Naive thymus-derived CD4-positive, alpha-beta T cell (primary cell): ENCODE measurements at regions not wholly inside any gene's neighbourhood (a gene's known extent, or its start where the extent isn't known, plus 50 kb on each side); places are given as distances from the start of the nearest gene placed in this dataset.
"Not testable (repeated sequence)": the region's sequence is repeated elsewhere in the genome, so short reads cannot be mapped to it uniquely, and the experiment has no call there.

Experiments
- ATAC-seq: fragments of 150-1000 bp; cut with Tn5 transposase; 2 replicates; pipeline ENCODE4 v1.10.0; 2021; ENCODE audit warnings: mild to moderate bottlenecking, moderate library complexity
- CTCF ChIA-PET: fragments of 350-600 bp; sonication (Branson Sonifier 250); formaldehyde crosslinking; loops from one replicate; lab custom pipeline; 2021; ENCODE audit warnings: antibody characterized with exemption; lab: Charles Lee
- POLR2A ChIA-PET: fragments of 350-600 bp; sonication (Branson Sonifier 250); formaldehyde crosslinking; loops from one replicate; lab custom pipeline; 2021; ENCODE audit warnings: antibody characterized with exemption, inconsistent platforms; lab: Charles Lee
- DNase-seq, 9 donors: peaks; one replicate each; pipeline versions ENCODE4 v3.0.0 to v3.0.0-alpha.2; 2020 to 2022; ENCODE audit warnings: mixed read lengths in 1 of 9
- H3K27ac ChIP-seq: one replicate; pipeline ENCODE4 v1.7.0; 2013; ENCODE audit warnings: mild to moderate bottlenecking, low read depth, low read length, moderate library complexity
- H3K27me3 ChIP-seq, 2 donors: one replicate each; pipeline ENCODE4 v1.7.0; 2013; ENCODE audit warnings: low read length in 2 of 2, mild to moderate bottlenecking in 2 of 2, moderate library complexity in 2 of 2; ENCODE audit not compliant: control insufficient read depth in 2 of 2, insufficient read depth in 2 of 2
- H3K36me3 ChIP-seq, 3 experiments: 1 replicate in 2 of 3; 2 replicates in 1 of 3; pipeline ENCODE4 v1.7.0; 2013; ENCODE audit warnings: low read length in 3 of 3, mild to moderate bottlenecking in 3 of 3, moderate library complexity in 1 of 3; ENCODE audit not compliant: insufficient read depth in 3 of 3, control insufficient read depth in 2 of 3
- H3K4me1 ChIP-seq, 2 donors: one replicate each; pipeline ENCODE4 v1.7.0; 2013; ENCODE audit warnings: low read length in 2 of 2, mild to moderate bottlenecking in 2 of 2, moderate library complexity in 1 of 2; ENCODE audit not compliant: control insufficient read depth in 2 of 2, insufficient read depth in 2 of 2
- H3K4me3 ChIP-seq: 2 replicates; pipeline ENCODE4 v1.7.0; 2013; ENCODE audit warnings: mild to moderate bottlenecking, low read length
- H3K9me3 ChIP-seq, 3 experiments: 1 replicate in 2 of 3; 2 replicates in 1 of 3; pipeline ENCODE4 v1.7.0; 2013; ENCODE audit warnings: low read length in 3 of 3; ENCODE audit not compliant: control insufficient read depth in 2 of 3
- H3K27ac Mint-ChIP-seq, 9 donors: one replicate each; pipeline ENCODE4 v1.8.0; 2020 to 2022; ENCODE audit warnings: mixed read lengths in 9 of 9, mild to moderate bottlenecking in 8 of 9, moderate library complexity in 5 of 9, inconsistent platforms in 2 of 9
- H3K27me3 Mint-ChIP-seq, 5 donors: one replicate each; pipeline ENCODE4 v1.8.0; 2021 to 2022; ENCODE audit warnings: mixed read lengths in 5 of 5, mild to moderate bottlenecking in 1 of 5
- H3K36me3 Mint-ChIP-seq, 5 donors: one replicate each; pipeline ENCODE4 v1.8.0; 2020 to 2022; ENCODE audit warnings: mixed read lengths in 5 of 5, mild to moderate bottlenecking in 3 of 5, inconsistent platforms in 1 of 5
- H3K4me1 Mint-ChIP-seq, 7 donors: one replicate each; pipeline ENCODE4 v1.8.0; 2020 to 2022; ENCODE audit warnings: mixed read lengths in 7 of 7, mild to moderate bottlenecking in 3 of 7, inconsistent platforms in 1 of 7
- H3K4me3 Mint-ChIP-seq, 10 donors: one replicate each; pipeline ENCODE4 v1.8.0; 2020 to 2022; ENCODE audit warnings: mild to moderate bottlenecking in 10 of 10, mixed read lengths in 10 of 10, moderate library complexity in 6 of 10, inconsistent platforms in 2 of 10
- H3K9me3 Mint-ChIP-seq, 11 donors: one replicate each; pipeline ENCODE4 v1.8.0; 2020 to 2022; ENCODE audit warnings: mixed read lengths in 11 of 11, mild to moderate bottlenecking in 4 of 11, inconsistent platforms in 1 of 11, moderate library complexity in 1 of 11
- intact Hi-C, 2 donors: fragments of 100-400 bp; cut with micrococcal nuclease; formaldehyde crosslinking; loops; one replicate each; pipeline ENCODE4 v1.15.1; 2023

DNA sequence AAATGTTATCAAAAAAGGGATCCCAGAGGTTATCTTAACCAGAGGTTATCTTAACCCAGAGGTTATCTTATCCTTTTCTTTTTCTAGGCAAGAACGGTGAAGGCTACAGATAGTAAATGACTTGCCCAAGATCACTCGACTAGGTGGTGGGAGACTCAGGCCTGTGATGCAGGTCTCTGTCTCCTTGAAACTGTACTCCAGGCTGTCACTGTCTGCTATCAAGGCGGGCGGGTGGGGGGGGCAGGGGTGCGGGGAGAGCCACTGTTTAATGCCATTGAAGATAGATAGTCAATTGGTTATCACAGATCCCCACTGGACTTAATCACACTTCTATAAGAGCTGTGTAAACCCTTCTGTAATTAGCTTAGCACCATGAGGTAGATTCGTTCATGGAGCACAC, 315.9 kb upstream of the TCF4 start:
- Histone ChIP-seq H3K36me3 (no peaks in the 10 kb centered on the region), H3K4me1 (no peaks in the 10 kb centered on the region), H3K27me3 (no peaks in the 10 kb centered on the region), H3K9me3 (no peaks in the 10 kb centered on the region), H3K27ac (no peak overlapping the region), H3K4me3 (no peak overlapping the region)
- Mint-ChIP-seq H3K36me3 (no peaks in the 10 kb centered on the region), H3K4me3 (no peak overlapping the region), H3K27me3 (no peaks in the 10 kb centered on the region), H3K27ac (no peak overlapping the region), H3K4me1 (no peaks in the 10 kb centered on the region), H3K9me3 (peaks cover 0 to 12% (median 5%) of the 10 kb centered on the region in 11 donors)
- CTCF ChIA-PET: no interaction called here
- ATAC-seq: no peak
- DNase-seq: no peak
- intact Hi-C loops: no loop called here
- POLR2A ChIA-PET: no interaction called here

DNA sequence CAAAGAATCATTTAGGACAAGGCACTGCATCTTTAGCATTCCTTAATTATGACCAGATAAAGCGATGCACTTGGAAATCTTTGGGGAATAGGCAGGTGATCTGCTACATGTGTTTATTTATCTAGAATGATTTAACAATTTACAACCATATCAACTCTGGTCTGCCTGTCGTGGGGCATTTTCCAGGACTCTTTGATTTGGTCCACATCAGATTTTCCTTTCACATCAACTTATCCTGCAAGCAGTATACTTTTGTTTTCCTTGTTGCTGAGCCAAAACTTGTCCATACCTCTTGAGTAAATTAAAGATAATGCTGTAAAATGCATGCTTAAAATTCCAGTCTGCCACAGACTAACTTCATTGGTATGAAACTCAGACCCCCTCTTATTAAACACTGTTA, 312.4 kb upstream of the TCF4 start:
- ATAC-seq (no peak), DNase-seq (no peak)
- H3K4me3 Mint-ChIP-seq: no peak overlapping the region
- no peaks in the 10 kb centered on the region for H3K36me3 Mint-ChIP-seq
- Histone ChIP-seq H3K27me3 (no peaks in the 10 kb centered on the region), H3K4me1 (no peaks in the 10 kb centered on the region), H3K36me3 (no peaks in the 10 kb centered on the region), H3K27ac (no peak overlapping the region), H3K4me3 (no peak overlapping the region), H3K9me3 (no peaks in the 10 kb centered on the region)
- CTCF ChIA-PET: no interaction called here
- H3K9me3 Mint-ChIP-seq: peaks cover 0 to 5% (median 0%) of the 10 kb centered on the region in 11 donors
- POLR2A ChIA-PET: no interaction called here
- peaks cover 0 to 4% (median 0%) of the 10 kb centered on the region in 5 donors for H3K27me3 Mint-ChIP-seq
- intact Hi-C loops: no loop called here
- H3K27ac Mint-ChIP-seq: no peak overlapping the region
- H3K4me1 Mint-ChIP-seq: no peaks in the 10 kb centered on the region

- intact Hi-C loops: no loop called here
- Histone ChIP-seq H3K4me1 (no peaks in the 10 kb centered on the region), H3K9me3 (no peaks in the 10 kb centered on the region), H3K36me3 (no peaks in the 10 kb centered on the region), H3K27ac (no peak overlapping the region), H3K27me3 (no peaks in the 10 kb centered on the region), H3K4me3 (no peak overlapping the region)
- DNase-seq (no peak), ATAC-seq (no peak)
- no peaks in the 10 kb centered on the region for H3K36me3 Mint-ChIP-seq
- no peak overlapping the region for H3K27ac Mint-ChIP-seq
- H3K4me3 Mint-ChIP-seq: no peak overlapping the region
- POLR2A ChIA-PET: no interaction called here
- H3K9me3 Mint-ChIP-seq: peaks cover 0 to 10% (median 1%) of the 10 kb centered on the region in 11 donors
- H3K4me1 Mint-ChIP-seq: no peaks in the 10 kb centered on the region
- CTCF ChIA-PET: no interaction called here
- peaks cover 0 to 5% (median 0%) of the 10 kb centered on the region in 5 donors for H3K27me3 Mint-ChIP-seq
These were observed 309.2 kb upstream of the TCF4 start for GRCh38 chr18:55897091-55897689.

DNA sequence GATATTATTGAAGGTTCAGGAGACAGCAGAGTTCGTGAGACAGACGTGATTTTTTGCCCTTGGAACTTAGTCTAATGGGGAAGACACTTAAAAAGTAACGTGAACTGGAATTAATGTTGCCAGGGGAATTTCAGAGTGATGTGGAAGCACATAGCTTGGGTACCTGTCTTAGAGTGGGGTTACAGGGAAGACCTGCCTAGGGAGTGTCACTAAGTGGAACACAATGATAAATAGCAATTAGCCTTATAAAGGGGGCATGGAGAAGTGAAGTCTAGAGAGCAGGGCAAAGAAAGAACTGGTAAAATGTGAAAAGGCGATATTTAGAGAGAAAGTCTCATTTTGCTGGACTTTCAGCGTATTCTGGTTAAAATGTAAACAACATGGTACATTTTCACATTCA, 306.0 kb upstream of the TCF4 start:
- intact Hi-C loops: no loop called here
- H3K4me3 ChIP-seq: no peak overlapping the region
- CTCF ChIA-PET: no interaction called here
- ATAC-seq: no peak
- H3K27me3 ChIP-seq: no peaks in the 10 kb centered on the region
- POLR2A ChIA-PET: no interaction called here
- no peak for DNase-seq
- H3K4me1 ChIP-seq: no peaks in the 10 kb centered on the region
- Mint-ChIP-seq H3K36me3 (no peaks in the 10 kb centered on the region), H3K4me1 (no peaks in the 10 kb centered on the region), H3K9me3 (peaks cover 0 to 9% (median 2%) of the 10 kb centered on the region in 11 donors), H3K27ac (no peak overlapping the region), H3K4me3 (no peak overlapping the region), H3K27me3 (peaks cover 0 to 5% (median 0%) of the 10 kb centered on the region in 5 donors)
- no peaks in the 10 kb centered on the region for H3K9me3 ChIP-seq
- H3K36me3 ChIP-seq: no peaks in the 10 kb centered on the region
- no peak overlapping the region for H3K27ac ChIP-seq

- H3K9me3 ChIP-seq, POLR2A ChIA-PET, H3K36me3 Mint-ChIP-seq, H3K4me1 Mint-ChIP-seq, H3K9me3 Mint-ChIP-seq, H3K4me1 ChIP-seq, CTCF ChIA-PET, DNase-seq, intact Hi-C loops, H3K27me3 ChIP-seq, H3K27me3 Mint-ChIP-seq, H3K27ac Mint-ChIP-seq, H3K4me3 Mint-ChIP-seq, H3K4me3 ChIP-seq, H3K36me3 ChIP-seq, ATAC-seq, H3K27ac ChIP-seq: not testable (repeated sequence)
These were observed 305.1 kb upstream of the TCF4 start for GRCh38 chr18:55892862-55893813.

GRCh38 chr18:55886886-55887285, 298.9 kb upstream of the TCF4 start:
- intact Hi-C loops: no loop called here
- H3K36me3 Mint-ChIP-seq: no peaks in the 10 kb centered on the region
- no peak for ATAC-seq
- no peak for DNase-seq
- no peaks in the 10 kb centered on the region for H3K4me1 Mint-ChIP-seq
- Histone ChIP-seq H3K27ac (no peak overlapping the region), H3K4me1 (no peaks in the 10 kb centered on the region), H3K27me3 (no peaks in the 10 kb centered on the region), H3K9me3 (no peaks in the 10 kb centered on the region), H3K36me3 (no peaks in the 10 kb centered on the region), H3K4me3 (no peak overlapping the region)
- peaks cover 0 to 7% (median 0%) of the 10 kb centered on the region in 11 donors for H3K9me3 Mint-ChIP-seq
- POLR2A ChIA-PET: no interaction called here
- H3K4me3 Mint-ChIP-seq: no peak overlapping the region
- no peak overlapping the region for H3K27ac Mint-ChIP-seq
- no peaks in the 10 kb centered on the region for H3K27me3 Mint-ChIP-seq
- CTCF ChIA-PET: no interaction called here

- ChIA-PET CTCF (no interaction called here), POLR2A (no interaction called here)
- ATAC-seq (no peak), DNase-seq (no peak)
- Histone ChIP-seq H3K36me3 (no peaks in the 10 kb centered on the region), H3K4me3 (no peak overlapping the region), H3K9me3 (no peaks in the 10 kb centered on the region), H3K4me1 (no peaks in the 10 kb centered on the region), H3K27me3 (no peaks in the 10 kb centered on the region), H3K27ac (no peak overlapping the region)
- Mint-ChIP-seq H3K4me3 (no peak overlapping the region), H3K27me3 (no peaks in the 10 kb centered on the region), H3K4me1 (no peaks in the 10 kb centered on the region), H3K36me3 (no peaks in the 10 kb centered on the region), H3K9me3 (peaks cover 0 to 9% (median 0%) of the 10 kb centered on the region in 11 donors), H3K27ac (no peak overlapping the region)
- intact Hi-C loops: no loop called here
These were observed 296.5 kb upstream of the TCF4 start for GRCh38 chr18:55884498-55884897.
